CD4-positive, alpha-beta T cell treated with Interferon alpha-2 for 1 hour (primary cell): ENCODE measurements at regions not wholly inside any gene's neighbourhood (a gene's known extent, or its start where the extent isn't known, plus 50 kb on each side); places are given as distances from the start of the nearest gene placed in this dataset.
"Not testable (repeated sequence)": the region's sequence is repeated elsewhere in the genome, so short reads cannot be mapped to it uniquely, and the experiment has no call there.

Source experiments
- DNase-seq, 2 donors: peaks; one replicate each; pipeline ENCODE4 v3.0.0-alpha.2; 2020 to 2022

DNA sequence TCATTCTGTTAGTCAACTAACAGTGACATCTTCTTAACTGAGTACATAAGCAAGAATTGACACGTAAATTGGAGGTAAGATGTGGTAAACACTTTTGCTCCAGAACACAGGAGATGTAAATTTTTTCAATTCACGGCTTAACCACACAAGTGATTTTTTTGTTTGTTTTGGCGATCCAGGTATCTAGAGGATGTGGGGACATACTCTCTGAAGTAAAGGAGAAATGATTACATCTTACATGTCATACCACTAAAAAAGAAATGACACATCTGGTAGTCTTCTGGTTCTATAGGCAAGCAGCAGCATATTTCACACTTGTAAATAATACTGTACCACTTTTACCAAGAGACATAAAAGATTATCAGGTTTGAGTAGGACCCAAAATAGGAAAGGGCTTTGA lies 200.3 kb upstream of the ZWINT start:
- no peak for DNase-seq

DNA sequence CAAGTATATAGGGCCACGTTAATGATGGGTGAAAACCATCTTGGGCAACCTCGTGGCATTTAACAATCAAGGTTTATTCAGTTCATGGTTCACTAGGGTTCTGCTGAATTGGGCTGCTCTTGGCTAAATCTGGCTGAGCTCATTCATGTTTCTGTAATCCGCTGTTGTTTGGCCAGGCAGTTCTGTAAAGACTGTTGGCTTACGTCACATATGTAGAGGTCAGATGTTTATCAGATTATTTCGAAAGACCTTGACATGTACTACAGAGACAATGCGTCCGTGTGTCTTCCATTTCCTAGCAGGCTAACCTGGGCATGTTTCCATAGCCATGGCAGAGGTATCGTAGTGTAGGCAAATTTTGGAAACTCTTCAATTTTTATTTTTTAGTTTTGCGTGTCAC lies 190.0 kb upstream of the ZWINT start:
- no peak for DNase-seq

DNA sequence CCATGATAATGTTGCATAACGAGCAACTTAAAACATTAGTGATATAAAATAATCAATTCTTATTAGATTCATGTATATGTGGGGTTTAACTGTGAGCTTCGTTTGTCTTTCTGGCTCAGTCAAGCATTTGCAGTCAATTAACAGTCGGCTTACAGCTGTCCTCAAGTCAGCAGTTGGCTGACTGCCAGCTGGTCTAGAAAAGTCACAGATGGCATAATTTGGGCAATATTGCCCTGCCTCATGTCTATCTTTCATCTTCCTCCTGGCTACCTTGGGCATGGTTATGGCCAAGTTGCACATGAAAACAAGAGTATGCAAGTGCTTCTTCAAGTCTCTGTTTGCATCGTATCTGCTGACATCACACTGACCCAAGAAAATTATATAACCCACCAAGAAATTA lies 186.1 kb upstream of the ZWINT start:
- no peak for DNase-seq

DNA sequence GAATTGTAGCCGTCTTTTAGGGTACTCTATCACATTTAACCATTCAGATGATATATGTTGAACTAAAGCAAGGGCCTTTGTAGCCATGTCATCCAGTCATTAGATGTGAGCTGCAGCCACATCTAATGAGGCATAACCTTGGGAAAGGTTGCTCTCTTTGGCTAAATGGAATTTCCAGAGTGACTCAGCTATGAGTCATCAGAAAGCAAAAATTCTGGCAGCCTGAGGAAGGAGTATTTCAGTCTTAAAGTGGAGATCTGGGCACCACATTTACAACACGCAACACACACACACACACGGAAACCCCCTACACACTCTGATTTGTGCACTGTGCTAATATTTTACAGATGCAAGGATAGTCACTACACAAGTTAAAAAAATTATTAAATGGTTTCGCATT lies 176.9 kb upstream of the ZWINT start:
- DNase-seq = no peak

- no peak for DNase-seq
These were observed 161.1 kb upstream of the ZWINT start for GRCh38 chr10:56522166-56522565.

DNA sequence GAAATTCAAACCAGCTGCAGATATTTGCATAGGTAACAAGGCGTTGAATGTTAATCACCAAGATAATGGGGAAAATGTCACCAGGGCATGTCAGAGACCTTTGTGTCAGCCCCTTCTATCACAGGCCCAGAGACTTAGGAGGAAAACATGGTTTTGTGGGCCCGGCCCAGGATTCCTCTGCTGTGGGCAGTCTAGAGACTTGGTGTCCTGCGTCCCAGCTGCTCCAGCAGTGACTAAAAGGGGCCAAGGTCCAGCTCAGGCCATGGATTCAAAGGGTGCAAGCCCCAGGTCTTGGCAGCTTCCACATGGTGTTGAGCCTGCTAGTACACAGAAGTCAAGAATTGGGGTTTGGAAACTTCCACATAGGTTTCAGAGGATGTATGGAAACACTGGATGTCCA lies 147.5 kb upstream of the ZWINT start:
- DNase-seq = no peak

- no peak for DNase-seq
These were observed 146.0 kb upstream of the ZWINT start for GRCh38 chr10:56507033-56507432.

- DNase-seq = no peak
These were observed 144.5 kb upstream of the ZWINT start for GRCh38 chr10:56505555-56505954.

GRCh38 chr10:56496186-56496486 lies 135.1 kb upstream of the ZWINT start:
- no peak for DNase-seq

GRCh38 chr10:56487746-56488145 lies 126.7 kb upstream of the ZWINT start:
- no peak for DNase-seq

DNA sequence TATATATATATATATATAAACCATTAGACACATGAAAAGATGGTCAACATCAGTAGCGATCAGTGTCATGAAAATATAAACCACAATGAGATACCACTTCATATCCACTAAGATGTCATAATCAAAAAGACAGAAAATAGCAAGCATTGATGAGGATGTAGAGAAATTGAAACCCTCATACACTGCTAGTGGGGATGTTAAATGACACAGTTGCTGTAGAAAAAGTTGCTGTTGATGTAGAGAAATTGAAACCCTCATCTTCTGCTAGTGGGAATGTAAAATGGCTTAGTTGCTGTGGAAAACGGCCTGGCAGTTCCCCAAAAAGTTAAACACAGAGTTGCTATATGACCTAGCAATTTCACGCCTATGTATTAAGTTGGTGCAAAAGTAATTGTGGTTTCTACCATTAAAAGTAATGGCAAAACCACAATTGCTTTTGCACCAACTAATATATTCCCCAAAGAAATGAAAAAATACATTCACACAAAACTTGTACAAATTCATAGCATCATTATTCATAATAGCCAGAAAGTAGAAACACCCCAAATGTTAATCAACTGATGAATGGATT lies 120.5 kb upstream of the ZWINT start:
- no peak for DNase-seq

DNA sequence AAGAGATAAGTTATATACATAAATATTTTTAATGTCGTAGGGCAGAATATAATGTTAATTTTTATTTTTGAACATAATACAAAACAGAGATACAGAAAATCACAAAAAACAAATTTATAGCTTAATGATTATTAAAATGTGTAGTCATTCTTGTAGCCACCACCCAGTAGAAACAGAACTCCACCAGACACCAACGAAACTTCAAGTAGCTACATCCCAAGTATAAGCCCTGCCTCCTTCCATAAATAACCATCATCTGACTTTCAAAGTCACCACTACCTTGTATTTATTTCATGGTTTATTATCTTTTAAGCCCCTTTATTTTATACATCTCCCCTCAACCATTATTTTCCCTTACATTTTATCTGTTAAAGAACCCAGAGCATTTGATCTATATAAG lies 111.9 kb upstream of the ZWINT start:
- DNase-seq = no peak

DNA sequence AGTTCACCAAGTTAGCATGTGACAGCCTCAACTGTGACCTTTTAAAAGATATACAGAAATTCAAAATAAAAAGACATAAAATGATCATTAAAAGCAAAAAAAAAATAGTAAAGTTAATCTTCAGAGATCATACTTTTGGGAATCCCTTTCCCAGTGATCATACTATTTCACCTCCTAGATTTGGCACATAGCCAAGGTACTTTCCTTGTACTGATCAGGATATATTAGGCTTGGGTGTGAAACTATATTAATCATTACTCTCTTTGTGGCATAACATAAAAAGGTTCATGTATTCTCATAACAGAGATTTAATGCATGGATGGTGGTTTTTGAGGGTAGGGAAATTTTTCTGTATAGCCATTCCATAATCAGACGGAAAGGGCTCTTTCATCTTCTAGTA lies 109.6 kb upstream of the ZWINT start:
- no peak for DNase-seq

- DNase-seq = no peak
These were observed 108.4 kb upstream of the ZWINT start for GRCh38 chr10:56469482-56469881.

DNA sequence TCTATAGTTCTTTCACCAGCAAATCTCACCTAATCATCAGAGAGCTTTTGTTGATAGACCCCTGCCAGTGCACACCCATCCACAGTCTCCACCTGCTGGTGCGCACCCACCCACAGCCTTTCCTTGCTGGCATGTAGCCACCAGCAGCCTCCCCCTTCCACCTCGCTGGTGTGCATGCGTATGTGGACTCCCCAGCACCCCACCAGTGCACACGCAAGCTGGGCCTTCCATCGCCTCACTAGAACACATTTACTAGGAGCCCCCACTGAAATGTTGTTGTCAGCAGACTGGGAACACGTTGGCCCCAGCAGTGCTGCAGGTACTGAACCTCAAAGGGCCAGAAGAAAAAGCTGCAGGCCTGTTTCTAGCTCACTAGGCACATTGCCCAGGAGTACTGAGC lies 104.9 kb upstream of the ZWINT start:
- DNase-seq = no peak

GRCh38 chr10:56449770-56450169 lies 88.7 kb upstream of the ZWINT start:
- no peak for DNase-seq

GRCh38 chr10:56447613-56448012 lies 86.6 kb upstream of the ZWINT start:
- DNase-seq = not testable (repeated sequence)

GRCh38 chr10:56441337-56441736 lies 80.3 kb upstream of the ZWINT start:
- not testable (repeated sequence) for DNase-seq
